ENCODE measurements at regions not wholly inside any gene's neighbourhood (a gene's known extent, or its start where the extent isn't known, plus 50 kb on each side); places are given as distances from the start of the nearest gene placed in this dataset.

GRCh38 chr20:9930142-9930541, 91.3 kb upstream of the PAK5 start:
- ChIA-PET CTCF (no interaction called here), POLR2A (no interaction called here)
- Mint-ChIP-seq H3K27ac (no peak overlapping the region), H3K9me3 (no peaks in the 10 kb centered on the region), H3K4me1 (no peaks in the 10 kb centered on the region), H3K4me3 (no peak overlapping the region), H3K27me3 (peaks cover 0 to 3% of the 10 kb centered on the region in 2 donors), H3K36me3 (no peaks in the 10 kb centered on the region)
- Histone ChIP-seq H3K9me3 (ENCODE audit: low read length) (no peaks in the 10 kb centered on the region), H3K27ac (ENCODE audit: low read depth, low read length) (no peak overlapping the region), H3K4me1 (ENCODE audit: insufficient read depth, low read length) (no peaks in the 10 kb centered on the region), H3K36me3 (ENCODE audit: insufficient read depth, low read length) (no peaks in the 10 kb centered on the region), H3K4me3 (ENCODE audit: low read length) (no peak overlapping the region), H3K27me3 (ENCODE audit: insufficient read depth, low read length, poor library complexity, severe bottlenecking) (no peaks in the 10 kb centered on the region)
- DNase-seq, result no peak

GRCh38 chr20:9928955-9929354, 90.1 kb upstream of the PAK5 start:
- Histone ChIP-seq H3K4me1 (ENCODE audit: insufficient read depth, low read length) (no peaks in the 10 kb centered on the region), H3K4me3 (ENCODE audit: low read length) (no peak overlapping the region), H3K36me3 (ENCODE audit: insufficient read depth, low read length) (no peaks in the 10 kb centered on the region), H3K9me3 (ENCODE audit: low read length) (no peaks in the 10 kb centered on the region), H3K27ac (ENCODE audit: low read depth, low read length) (no peak overlapping the region), H3K27me3 (ENCODE audit: insufficient read depth, low read length, poor library complexity, severe bottlenecking) (no peaks in the 10 kb centered on the region)
- Mint-ChIP-seq H3K4me3 (no peak overlapping the region), H3K36me3 (no peaks in the 10 kb centered on the region), H3K9me3 (no peaks in the 10 kb centered on the region), H3K27me3 (peaks cover 0 to 3% of the 10 kb centered on the region in 2 donors), H3K27ac (no peak overlapping the region), H3K4me1 (no peaks in the 10 kb centered on the region)
- ChIA-PET CTCF (no interaction called here), POLR2A (no interaction called here)
- no peak for DNase-seq

GRCh38 chr20:9928281-9928737, 89.4 kb upstream of the PAK5 start:
- Mint-ChIP-seq H3K9me3 (no peaks in the 10 kb centered on the region), H3K4me1 (no peaks in the 10 kb centered on the region), H3K4me3 (no peak overlapping the region), H3K36me3 (no peaks in the 10 kb centered on the region), H3K27ac (no peak overlapping the region), H3K27me3 (peaks cover 0 to 2% of the 10 kb centered on the region in 2 donors)
- ChIA-PET POLR2A (no interaction called here), CTCF (no interaction called here)
- H3K36me3 ChIP-seq (ENCODE audit: insufficient read depth, low read length), result no peaks in the 10 kb centered on the region
- no peaks in the 10 kb centered on the region for H3K27me3 ChIP-seq (ENCODE audit: insufficient read depth, low read length, poor library complexity, severe bottlenecking)
- no peaks in the 10 kb centered on the region for H3K4me1 ChIP-seq (ENCODE audit: insufficient read depth, low read length)
- no peaks in the 10 kb centered on the region for H3K9me3 ChIP-seq (ENCODE audit: low read length)
- H3K27ac ChIP-seq (ENCODE audit: low read depth, low read length), result no peak overlapping the region
- H3K4me3 ChIP-seq (ENCODE audit: low read length), result no peak overlapping the region
- no peak for DNase-seq

GRCh38 chr20:9927224-9927623, 88.3 kb upstream of the PAK5 start:
- no peak overlapping the region for H3K4me3 ChIP-seq (ENCODE audit: low read length)
- no peak overlapping the region for H3K4me3 Mint-ChIP-seq
- DNase-seq, result no peak
- ChIA-PET POLR2A (no interaction called here), CTCF (no interaction called here)
- no peaks in the 10 kb centered on the region for H3K9me3 Mint-ChIP-seq
- no peaks in the 10 kb centered on the region for H3K36me3 Mint-ChIP-seq
- no peak overlapping the region for H3K27ac Mint-ChIP-seq
- no peak overlapping the region for H3K27ac ChIP-seq (ENCODE audit: low read depth, low read length)
- no peaks in the 10 kb centered on the region for H3K36me3 ChIP-seq (ENCODE audit: insufficient read depth, low read length)
- no peaks in the 10 kb centered on the region for H3K27me3 ChIP-seq (ENCODE audit: insufficient read depth, low read length, poor library complexity, severe bottlenecking)
- H3K4me1 ChIP-seq (ENCODE audit: insufficient read depth, low read length), result no peaks in the 10 kb centered on the region
- peaks cover 0 to 1% of the 10 kb centered on the region in 2 donors for H3K27me3 Mint-ChIP-seq
- no peaks in the 10 kb centered on the region for H3K4me1 Mint-ChIP-seq
- H3K9me3 ChIP-seq (ENCODE audit: low read length), result no peaks in the 10 kb centered on the region

GRCh38 chr20:9926476-9926875, 87.6 kb upstream of the PAK5 start:
- Histone ChIP-seq H3K27me3 (ENCODE audit: insufficient read depth, low read length, poor library complexity, severe bottlenecking) (no peaks in the 10 kb centered on the region), H3K4me3 (ENCODE audit: low read length) (no peak overlapping the region), H3K4me1 (ENCODE audit: insufficient read depth, low read length) (no peaks in the 10 kb centered on the region), H3K9me3 (ENCODE audit: low read length) (no peaks in the 10 kb centered on the region), H3K36me3 (ENCODE audit: insufficient read depth, low read length) (no peaks in the 10 kb centered on the region), H3K27ac (ENCODE audit: low read depth, low read length) (no peak overlapping the region)
- no peaks in the 10 kb centered on the region for H3K36me3 Mint-ChIP-seq
- H3K4me1 Mint-ChIP-seq, result no peaks in the 10 kb centered on the region
- H3K27me3 Mint-ChIP-seq, result peaks cover 0 to 5% of the 10 kb centered on the region in 2 donors
- no peak overlapping the region for H3K27ac Mint-ChIP-seq
- no peak overlapping the region for H3K4me3 Mint-ChIP-seq
- POLR2A ChIA-PET, result no interaction called here
- H3K9me3 Mint-ChIP-seq, result no peaks in the 10 kb centered on the region
- CTCF ChIA-PET, result no interaction called here
- no peak for DNase-seq

- H3K36me3 Mint-ChIP-seq, result no peaks in the 10 kb centered on the region
- no peaks in the 10 kb centered on the region for H3K4me1 Mint-ChIP-seq
- CTCF ChIA-PET, result no interaction called here
- H3K27ac Mint-ChIP-seq, result no peak overlapping the region
- Histone ChIP-seq H3K4me1 (ENCODE audit: insufficient read depth, low read length) (no peaks in the 10 kb centered on the region), H3K4me3 (ENCODE audit: low read length) (no peak overlapping the region), H3K36me3 (ENCODE audit: insufficient read depth, low read length) (no peaks in the 10 kb centered on the region), H3K9me3 (ENCODE audit: low read length) (no peaks in the 10 kb centered on the region), H3K27me3 (ENCODE audit: insufficient read depth, low read length, poor library complexity, severe bottlenecking) (no peaks in the 10 kb centered on the region), H3K27ac (ENCODE audit: low read depth, low read length) (no peak overlapping the region)
- POLR2A ChIA-PET, result no interaction called here
- no peak overlapping the region for H3K4me3 Mint-ChIP-seq
- DNase-seq, result no peak
- peaks cover 0 to 5% of the 10 kb centered on the region in 2 donors for H3K27me3 Mint-ChIP-seq
- H3K9me3 Mint-ChIP-seq, result no peaks in the 10 kb centered on the region
These were observed 87.1 kb upstream of the PAK5 start for GRCh38 chr20:9926007-9926406.

- H3K36me3 Mint-ChIP-seq, result no peaks in the 10 kb centered on the region
- ChIA-PET CTCF (interaction anchor here (1.3 kb wide), 1 partner anchor 11 kb away, joined by 5 read pairs; no protein-coding TSS in a partner anchor), POLR2A (no interaction called here)
- H3K9me3 Mint-ChIP-seq, result no peaks in the 10 kb centered on the region
- no peak overlapping the region for H3K27ac Mint-ChIP-seq
- H3K9me3 ChIP-seq (ENCODE audit: low read length), result no peaks in the 10 kb centered on the region
- peaks cover 3 to 4% of the 10 kb centered on the region in 2 donors for H3K27me3 Mint-ChIP-seq
- no peaks in the 10 kb centered on the region for H3K4me1 Mint-ChIP-seq
- H3K36me3 ChIP-seq (ENCODE audit: insufficient read depth, low read length), result no peaks in the 10 kb centered on the region
- DNase-seq, result no peak
- H3K27ac ChIP-seq (ENCODE audit: low read depth, low read length), result no peak overlapping the region
- no peak overlapping the region for H3K4me3 ChIP-seq (ENCODE audit: low read length)
- no peak overlapping the region for H3K4me3 Mint-ChIP-seq
- no peaks in the 10 kb centered on the region for H3K4me1 ChIP-seq (ENCODE audit: insufficient read depth, low read length)
- no peaks in the 10 kb centered on the region for H3K27me3 ChIP-seq (ENCODE audit: insufficient read depth, low read length, poor library complexity, severe bottlenecking)
These were observed 84.8 kb upstream of the PAK5 start for GRCh38 chr20:9923648-9924047.

GRCh38 chr20:9920866-9921265, 82.0 kb upstream of the PAK5 start:
- no peaks in the 10 kb centered on the region for H3K4me1 Mint-ChIP-seq
- ChIA-PET POLR2A (no interaction called here), CTCF (no interaction called here)
- no peaks in the 10 kb centered on the region for H3K36me3 Mint-ChIP-seq
- Histone ChIP-seq H3K36me3 (ENCODE audit: insufficient read depth, low read length) (no peaks in the 10 kb centered on the region), H3K4me1 (ENCODE audit: insufficient read depth, low read length) (no peaks in the 10 kb centered on the region), H3K27ac (ENCODE audit: low read depth, low read length) (no peak overlapping the region), H3K27me3 (ENCODE audit: insufficient read depth, low read length, poor library complexity, severe bottlenecking) (no peaks in the 10 kb centered on the region), H3K4me3 (ENCODE audit: low read length) (no peak overlapping the region), H3K9me3 (ENCODE audit: low read length) (no peaks in the 10 kb centered on the region)
- DNase-seq, result no peak
- H3K9me3 Mint-ChIP-seq, result no peaks in the 10 kb centered on the region
- H3K27me3 Mint-ChIP-seq, result peaks cover 3 to 7% of the 10 kb centered on the region in 2 donors
- no peak overlapping the region for H3K27ac Mint-ChIP-seq
- no peak overlapping the region for H3K4me3 Mint-ChIP-seq
